ENCODE measurements at regions not wholly inside any gene's neighbourhood (a gene's known extent, or its start where the extent isn't known, plus 50 kb on each side); places are given as distances from the start of the nearest gene placed in this dataset.

GRCh38 chr21:22263890-22264289 lies 1265.7 kb downstream of the NCAM2 start:
- TF ChIP-seq POLR2A (IDR thresholded peaks at IDR 0.05; ENCODE audit: low read length) = no peak
- TF ChIP-seq GATA1 (IDR thresholded peaks at IDR 0.05; ENCODE audit: low read depth, low read length) = no peak
